ENCODE measurements at regions not wholly inside any gene's neighbourhood (a gene's known extent, or its start where the extent isn't known, plus 50 kb on each side); places are given as distances from the start of the nearest gene placed in this dataset.

DNA sequence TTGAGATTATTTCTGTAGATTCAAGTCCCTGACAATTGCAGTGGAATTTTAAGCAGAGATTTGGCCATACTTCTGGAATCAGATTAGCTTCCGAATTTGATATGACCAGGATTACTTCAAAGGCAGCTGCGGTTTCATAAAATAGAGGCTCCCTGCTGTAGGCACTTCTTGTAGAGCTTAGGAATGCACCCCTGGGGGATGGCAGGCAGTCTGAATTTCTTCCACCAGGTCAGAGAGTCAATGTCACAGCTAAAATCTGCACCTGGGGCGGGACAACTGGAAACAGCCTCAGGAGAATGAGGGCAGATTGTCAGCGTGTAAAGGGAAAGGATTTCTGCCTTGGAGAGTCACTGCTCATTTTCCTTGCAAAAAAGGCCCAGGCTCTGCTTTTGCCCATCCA is 182.6 kb downstream of the ARRDC4 start:
- no peak for DNase-seq (ENCODE audit: low spot score)

DNA sequence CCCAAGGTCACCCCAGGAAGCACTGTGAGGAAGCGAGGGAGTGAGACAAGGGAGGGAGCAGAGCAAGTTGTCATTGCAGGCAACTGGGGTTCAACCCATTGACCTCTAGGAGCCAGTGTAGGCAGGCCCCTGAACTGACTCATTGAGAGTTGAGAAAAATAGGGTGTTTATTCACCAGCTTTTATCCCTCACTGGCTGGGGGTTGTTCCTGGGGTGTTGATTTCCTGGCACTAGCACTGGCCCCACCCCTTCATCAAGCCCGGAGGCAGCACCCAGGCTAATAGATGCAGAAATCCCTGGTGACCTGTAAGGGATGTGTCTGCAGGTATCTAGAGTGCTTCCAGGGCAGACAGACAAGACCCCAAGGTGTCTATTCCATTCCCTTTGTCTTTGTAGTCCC is 183.9 kb downstream of the ARRDC4 start:
- DNase-seq (ENCODE audit: low spot score) = no peak

DNA sequence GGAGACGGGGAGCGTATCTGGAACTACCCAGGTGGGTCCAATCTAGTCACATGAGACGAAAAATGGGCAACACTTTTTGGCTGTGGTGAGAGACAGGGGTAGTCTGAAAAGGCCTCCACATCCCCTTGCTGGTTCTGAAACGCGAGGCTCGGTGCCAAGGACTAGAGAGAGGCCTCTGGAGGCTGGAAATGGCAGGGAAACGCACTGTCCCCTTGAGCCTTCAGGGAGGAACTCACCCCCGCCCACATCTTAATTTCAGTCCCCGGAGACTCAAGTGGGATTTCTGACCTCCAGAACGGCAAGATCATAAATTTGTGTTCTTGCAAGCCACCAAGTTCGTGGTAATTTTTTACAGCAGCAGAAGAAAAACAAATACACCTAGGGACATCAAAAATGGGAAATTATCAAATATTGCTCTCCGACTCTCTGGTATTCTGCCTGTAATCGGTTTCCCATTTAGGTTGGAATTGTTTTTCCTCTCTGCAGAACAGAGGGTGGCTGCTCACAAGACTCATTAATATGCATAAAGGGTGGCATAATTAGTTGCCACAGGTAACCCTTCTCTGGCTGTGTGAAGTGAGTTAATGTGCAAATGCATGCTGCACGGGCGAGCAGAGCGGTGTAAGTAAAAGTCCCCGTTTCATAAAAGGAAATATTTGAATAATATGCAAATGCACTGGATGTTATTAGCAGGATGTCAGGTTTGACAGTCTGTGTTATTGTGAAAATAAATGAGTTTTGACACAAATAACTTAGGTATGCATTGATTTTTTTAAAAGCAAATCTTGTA is 185.7 kb downstream of the ARRDC4 start:
- DNase-seq (ENCODE audit: low spot score) = no peak

DNA sequence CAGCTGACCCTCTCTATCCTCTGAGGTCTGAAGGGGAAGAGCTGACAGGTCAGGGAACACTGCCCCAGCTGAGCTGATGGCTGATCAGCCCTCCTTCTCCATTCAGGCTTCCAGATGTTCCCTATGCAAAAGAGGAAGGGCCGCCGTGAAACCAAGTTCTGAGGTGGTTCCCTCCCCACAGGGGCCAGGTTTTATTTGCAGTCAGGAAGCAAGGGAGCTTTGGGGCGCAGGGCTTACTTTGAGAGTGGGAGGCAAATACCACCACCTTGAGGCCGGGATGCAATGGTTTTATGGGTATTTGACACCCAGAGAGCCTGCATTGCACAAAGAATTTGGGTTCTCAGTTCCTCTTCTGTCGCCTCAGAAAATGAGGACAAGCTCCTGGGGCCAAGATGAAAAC is 186.9 kb downstream of the ARRDC4 start:
- DNase-seq (ENCODE audit: low spot score) = no peak

DNA sequence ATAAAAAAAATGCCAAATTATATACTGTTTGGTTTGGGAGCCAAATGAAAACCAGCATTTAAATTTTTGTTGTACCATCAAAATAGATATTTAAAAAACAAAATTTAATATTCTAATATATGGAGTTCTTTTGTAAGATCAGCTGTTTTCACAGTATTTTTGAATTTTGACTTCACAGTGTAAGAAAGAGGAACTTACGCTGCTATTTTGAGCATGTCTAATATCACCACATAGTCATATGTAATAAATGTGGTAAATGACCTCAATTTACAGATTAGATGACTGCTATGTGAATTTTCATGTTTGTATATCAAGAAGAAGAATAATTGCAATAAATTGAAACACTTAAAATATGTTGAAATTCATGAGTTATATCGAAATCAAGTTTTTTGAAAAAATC is 189.6 kb downstream of the ARRDC4 start:
- DNase-seq (ENCODE audit: low spot score) = no peak

DNA sequence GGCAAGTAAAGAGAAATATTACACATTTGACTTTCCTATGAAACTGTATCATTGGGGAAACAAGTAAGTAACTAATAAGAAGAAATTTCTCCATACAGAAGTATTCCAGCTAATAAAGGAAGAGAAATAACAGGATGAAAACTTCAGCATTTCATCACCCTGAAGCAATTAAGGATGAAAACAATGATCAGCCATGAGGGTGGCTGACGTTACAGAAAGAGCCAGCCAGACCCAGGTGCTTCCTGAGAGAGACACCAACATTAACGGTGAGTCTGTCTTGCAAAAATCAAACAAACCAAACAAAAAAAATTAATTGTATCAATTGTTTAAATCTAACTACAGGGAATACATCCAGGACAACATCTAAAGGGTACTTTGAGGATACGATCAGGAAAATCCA is 190.0 kb downstream of the ARRDC4 start:
- DNase-seq (ENCODE audit: low spot score) = no peak

DNA sequence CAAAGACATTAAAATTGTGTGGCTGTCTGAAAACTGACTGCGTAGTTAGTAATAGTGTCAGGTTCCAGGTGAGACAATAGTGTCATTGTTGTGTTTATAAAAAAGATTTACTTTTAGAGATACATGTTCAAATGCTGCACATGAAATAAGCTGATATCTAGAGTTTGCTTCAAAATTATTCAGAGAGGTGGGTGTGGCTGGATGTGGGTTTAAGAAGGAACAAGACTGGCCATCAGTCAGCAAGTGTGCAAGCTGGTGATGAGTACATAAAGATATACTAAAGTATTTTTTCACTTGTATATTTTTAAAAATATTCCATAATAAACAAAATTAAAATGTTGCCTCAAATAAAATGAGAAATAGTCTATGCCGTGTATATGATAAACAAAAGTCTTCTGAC is 190.6 kb downstream of the ARRDC4 start:
- DNase-seq (ENCODE audit: low spot score) = no peak

DNA sequence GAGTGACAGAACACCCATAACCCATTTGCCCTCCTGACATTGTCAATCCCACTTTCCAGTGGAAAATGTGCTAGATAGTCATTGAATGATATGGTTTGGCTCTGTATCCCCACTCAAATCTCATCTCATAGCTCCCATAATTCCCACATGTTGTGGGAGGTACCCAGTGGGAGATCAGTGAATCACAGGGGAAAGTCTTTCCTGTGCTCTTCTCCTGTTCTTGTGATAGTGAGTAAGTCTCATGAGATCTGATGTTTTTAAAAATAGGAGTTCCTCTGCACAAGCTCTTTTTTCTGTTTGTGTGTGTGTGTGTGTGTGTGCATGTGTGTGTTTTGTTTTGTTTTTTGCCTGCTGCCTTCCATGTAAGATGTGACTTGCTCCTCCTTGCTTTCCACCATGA is 191.7 kb downstream of the ARRDC4 start:
- no peak for DNase-seq (ENCODE audit: low spot score)

DNA sequence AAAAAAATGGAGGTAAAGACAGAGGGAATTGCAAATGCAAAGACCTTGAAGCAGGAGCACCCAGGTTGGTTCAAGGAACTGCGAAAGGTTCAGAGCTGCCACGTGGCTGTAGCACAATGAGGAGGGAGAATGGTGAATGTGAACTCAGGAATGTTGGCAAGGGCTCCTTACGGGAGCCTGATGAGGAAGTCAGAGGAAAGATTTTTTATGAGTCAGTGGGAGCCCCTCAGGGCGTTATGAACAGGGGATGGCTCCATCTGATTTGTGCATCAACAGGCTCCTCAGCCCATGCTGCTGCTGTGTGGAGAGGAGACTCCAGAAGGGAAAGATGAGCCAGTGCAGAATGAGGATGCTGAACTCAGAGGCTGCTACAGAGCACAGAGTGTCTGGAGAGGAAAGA is 194.4 kb downstream of the ARRDC4 start:
- DNase-seq (ENCODE audit: low spot score) = no peak

DNA sequence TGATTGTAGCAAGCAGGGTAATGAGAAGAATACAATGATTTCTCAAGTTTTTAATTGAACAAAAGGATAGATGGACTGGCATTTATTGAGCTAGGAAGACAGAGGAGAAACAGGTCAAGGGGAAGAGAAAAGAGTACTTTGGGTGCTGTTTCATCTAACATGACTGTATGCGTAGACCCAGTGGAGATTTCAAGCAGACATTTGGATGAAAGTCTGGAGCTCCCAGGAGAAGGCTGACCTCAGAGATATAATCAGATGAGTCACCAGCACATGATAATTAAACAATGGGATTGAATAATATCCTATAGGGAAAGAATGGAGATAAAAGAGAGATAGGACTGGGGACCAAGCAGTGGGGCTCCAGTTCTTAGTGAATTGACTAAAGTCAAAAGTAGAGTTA is 194.9 kb downstream of the ARRDC4 start:
- no peak for DNase-seq (ENCODE audit: low spot score)

DNA sequence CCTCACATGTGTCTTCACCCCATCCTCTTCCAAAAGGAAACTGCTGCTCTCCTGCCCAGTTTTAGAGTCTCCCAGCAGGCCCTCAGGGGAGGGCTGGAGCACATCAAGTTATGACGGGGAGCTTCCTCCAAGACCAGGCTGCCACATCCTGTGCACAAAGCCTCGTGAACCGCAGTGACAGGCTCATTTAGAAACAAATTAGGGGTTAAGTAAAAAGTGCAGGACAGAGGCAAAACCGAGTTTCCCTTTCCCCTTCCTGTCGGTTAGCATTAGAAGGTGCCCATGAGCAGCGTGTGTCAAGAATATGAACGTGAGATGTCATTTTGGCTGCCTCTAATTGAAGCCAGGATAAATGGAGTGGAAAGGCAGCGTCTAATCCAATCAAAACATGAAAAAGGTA is 199.7 kb downstream of the ARRDC4 start:
- DNase-seq (ENCODE audit: low spot score) = peak; percentile 10

DNA sequence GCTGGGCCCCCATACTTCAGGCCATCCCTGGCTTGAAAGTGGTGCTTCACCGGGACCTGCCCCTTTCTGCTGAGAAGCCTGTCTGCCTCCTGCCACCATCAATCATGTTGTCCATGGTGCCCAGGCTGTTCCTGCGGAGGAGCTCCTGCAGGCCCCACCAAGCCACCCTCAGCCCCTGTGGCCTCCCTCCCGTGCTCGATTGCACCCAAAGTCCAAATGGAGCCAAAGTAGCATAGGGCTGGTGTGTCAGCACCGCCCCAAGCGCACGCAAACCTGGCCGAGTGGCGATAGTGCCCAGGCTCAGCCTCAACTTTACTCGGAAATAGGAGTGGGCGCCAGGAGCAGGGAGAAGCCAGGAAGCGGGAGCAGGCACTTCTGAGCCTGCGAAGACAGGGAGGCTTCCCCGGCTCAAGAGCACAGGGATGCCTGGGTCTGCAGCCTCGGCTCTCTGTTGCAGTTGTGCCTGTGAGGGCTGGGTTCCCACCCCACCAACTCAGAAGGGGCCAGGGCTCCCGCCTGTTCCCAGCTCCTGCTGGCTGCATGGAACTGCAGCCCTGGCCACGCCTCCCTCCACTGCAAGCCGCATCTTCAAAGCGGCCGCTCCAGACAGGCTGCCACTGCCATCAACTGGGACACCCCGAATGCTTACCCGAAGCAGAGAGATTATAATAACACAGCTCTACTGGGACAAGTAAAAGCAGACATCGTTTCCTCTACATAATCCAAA is 203.0 kb downstream of the ARRDC4 start:
- DNase-seq (ENCODE audit: low spot score) = no peak

DNA sequence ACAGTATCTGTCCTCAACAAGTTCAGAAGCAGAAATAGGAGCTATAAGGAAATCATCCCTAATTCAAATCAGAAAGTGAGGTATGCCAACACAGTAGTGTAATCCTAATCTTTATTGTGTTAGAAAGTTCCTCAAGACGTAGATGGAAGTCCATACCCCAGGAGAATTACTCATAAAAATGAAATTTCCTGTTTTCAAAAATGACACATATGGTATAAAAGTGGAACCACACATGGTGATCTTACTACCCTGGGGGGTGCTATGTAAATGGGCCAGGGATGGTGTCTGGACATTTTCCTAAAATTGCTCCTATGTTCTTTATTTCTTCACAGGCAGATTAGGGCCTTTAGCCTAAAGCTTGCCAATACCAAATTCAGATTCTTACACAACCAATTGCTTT is 204.1 kb downstream of the ARRDC4 start:
- DNase-seq (ENCODE audit: low spot score) = no peak

DNA sequence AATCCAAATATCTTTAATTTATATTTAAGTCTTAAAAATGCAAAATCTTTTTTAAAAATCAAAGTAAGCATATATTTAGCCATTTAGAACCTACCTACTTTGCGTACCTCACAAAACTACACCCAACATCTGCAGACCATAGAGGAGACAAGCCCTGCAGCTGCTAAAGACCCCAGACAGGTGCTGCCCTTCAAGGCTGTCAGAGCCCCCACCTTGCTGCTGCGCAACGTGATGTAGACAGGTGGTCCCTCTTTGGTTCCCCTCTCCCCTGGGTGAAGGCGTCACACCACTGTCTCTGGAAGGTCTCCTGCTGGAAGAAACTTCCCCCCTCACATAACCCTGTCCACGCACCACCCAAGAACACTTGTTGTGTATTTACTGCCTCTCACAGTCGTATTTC is 204.5 kb downstream of the ARRDC4 start:
- no peak for DNase-seq (ENCODE audit: low spot score)

DNA sequence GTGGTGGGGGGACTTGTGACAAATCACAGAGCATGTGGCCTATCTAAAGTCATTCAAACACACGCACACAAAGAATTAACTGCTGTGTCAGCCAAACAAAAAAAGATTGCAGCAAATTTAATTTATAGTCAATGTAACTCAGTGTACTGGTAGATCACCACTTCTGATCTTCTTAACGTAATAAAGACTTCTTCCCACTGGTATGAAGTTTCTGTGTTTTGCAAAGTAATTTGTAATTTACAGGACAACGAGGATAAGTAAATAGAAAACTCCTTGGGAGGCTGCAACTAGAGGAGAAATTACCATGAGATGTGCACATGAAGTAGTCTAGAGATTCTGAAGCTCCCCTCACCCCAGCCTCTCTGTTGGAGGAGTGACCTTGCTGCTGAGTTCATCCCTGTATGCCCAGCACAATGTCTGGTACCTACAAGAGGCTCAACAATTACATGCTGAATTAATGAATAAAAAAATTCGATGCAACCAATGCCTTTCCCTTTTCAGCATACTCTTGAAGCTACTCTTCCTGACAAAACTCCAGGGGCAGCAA is 207.3 kb downstream of the ARRDC4 start:
- DNase-seq (ENCODE audit: low spot score) = no peak

DNA sequence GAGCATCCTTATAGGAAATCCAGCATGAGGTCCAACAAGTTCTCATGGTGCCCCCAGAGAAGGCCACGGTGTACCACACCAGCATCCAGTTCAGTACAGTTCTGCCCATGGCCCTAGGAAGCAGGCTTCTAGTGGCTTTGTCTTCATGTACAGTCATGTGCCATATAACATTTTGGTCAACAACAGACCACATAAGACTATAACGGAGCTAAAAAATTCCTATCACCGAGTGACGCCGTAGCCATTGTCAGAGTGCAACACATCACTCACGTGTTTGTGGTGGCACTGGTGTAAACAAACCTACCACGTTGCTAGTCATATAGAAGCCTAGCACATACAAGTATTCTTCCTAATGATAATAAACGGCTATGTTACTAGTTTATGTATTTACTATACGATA is 209.0 kb downstream of the ARRDC4 start:
- no peak for DNase-seq (ENCODE audit: low spot score)

DNA sequence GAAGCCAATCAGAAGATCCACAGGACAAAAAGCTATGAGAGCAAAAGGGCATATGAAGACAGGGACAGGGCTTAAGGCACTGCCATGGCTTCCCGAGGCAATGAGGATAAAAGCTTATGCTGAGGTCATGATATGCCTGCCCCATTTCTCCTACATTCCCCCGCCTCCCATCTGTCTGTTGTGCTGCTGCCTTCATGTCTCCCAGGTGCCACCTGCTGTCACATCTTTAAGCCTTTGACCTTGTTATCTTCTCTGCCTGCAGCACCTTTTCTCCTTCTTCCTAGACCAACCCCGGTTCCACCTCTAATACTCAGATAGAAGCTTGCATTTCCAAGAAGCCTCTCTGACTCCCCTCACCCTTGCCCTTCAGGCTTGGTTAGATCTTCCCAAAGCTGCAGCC is 213.8 kb downstream of the ARRDC4 start:
- no peak for DNase-seq (ENCODE audit: low spot score)

DNA sequence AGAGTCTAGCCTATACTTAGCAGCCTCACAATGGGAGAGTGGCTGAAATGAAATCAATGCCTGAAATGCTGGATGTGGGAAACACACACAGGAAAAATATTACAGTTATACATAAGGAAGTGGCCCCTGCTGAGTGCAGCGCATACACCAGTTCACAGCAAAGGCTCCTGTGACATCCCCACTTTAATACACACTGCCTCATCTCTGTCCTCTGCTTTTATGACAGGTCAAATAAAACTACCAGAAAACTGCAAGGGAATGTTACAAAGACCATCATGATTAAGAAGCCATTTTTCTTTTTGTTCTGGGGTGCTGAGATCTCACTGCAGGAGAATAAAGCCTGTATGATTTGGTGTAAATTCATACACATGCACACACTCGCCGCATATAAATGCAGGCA is 214.3 kb downstream of the ARRDC4 start:
- no peak for DNase-seq (ENCODE audit: low spot score)

DNA sequence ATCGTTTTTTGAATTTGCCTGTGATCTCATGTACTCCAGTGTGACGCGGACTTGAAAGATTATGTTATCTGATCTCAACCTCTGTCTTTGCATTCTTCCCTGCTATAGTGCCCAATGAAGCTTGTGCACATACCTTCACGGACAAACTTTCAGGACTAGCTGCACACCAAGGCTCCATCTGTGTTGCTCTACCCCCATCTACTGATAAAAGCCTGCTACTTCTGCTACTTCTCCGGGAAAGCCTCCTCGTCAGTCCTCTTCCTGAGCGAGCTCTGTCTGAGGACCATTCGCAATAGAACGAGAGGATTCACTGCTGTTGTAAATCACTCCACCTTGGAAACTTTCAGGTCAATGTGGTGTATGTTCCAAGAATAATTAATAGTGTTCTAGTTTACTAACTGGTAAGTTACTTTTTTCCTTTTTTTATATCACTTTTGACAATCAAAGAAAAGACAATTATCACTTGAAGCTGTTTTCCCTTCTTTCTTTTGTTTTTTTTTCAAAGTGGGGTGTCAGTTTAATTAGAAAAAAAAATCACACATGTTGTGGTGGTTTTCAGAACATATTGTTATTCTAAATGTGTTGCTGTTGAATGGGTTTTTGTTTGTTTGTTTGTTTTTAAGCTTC is 217.6 kb downstream of the ARRDC4 start:
- peak; percentile 23 for DNase-seq (ENCODE audit: low spot score)

DNA sequence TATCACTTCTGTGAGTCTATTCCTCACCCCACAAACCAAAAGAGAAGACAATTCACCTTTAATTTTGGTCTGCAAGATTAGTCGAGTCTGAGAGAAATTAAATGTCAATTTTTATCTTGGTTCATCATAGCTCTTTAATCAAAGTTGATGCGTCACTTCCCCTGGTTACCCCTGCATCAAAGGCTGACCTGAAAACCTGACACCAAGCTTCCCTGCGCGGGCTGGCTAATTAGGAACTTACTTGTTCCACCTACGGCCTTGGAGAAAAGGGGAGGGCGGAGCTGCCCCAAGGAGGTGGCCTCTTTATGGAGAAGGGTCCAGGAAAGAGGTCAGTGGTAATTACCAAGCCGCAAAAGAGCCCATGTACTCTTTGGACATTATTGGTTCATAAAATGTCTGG is 218.4 kb downstream of the ARRDC4 start:
- no peak for DNase-seq (ENCODE audit: low spot score)

DNA sequence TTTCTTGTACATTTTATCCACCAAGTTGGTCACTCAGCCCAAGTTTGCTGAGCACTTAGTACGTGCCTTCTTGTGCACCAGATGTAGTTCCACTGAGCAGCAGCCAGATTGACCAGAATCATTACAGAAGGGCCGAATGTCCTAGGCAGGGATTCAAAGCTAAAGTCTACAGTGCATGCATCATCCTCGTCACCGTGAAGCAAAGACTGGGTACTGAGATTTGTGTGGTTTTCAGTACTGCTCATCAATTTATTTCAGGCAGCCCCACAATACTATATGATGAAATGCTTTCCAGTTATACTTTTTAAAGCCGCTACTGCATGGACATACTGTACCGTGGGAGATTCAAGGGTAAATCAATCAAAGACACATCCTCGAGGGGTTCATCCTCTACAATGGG is 227.0 kb downstream of the ARRDC4 start:
- DNase-seq (ENCODE audit: low spot score) = no peak

DNA sequence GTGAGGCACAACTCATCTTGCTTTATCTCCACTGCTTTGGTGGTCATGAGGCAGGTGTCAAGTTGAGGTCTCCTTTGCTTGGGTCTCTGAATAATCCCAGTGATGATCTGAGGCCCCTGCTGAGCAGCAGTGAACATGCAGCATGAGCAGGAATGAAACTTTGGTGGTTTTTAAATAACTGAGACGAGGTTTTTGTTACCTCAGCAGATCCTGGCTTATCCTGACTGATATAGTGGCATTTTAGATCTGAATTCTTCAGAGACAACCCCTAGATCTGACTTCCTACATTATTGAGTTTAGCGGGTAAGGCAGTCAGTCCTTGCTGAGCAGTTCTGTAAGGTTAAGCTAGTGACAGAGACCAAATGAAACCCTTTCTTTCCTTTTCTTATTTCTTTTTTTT is 230.4 kb downstream of the ARRDC4 start:
- no peak for DNase-seq (ENCODE audit: low spot score)

DNA sequence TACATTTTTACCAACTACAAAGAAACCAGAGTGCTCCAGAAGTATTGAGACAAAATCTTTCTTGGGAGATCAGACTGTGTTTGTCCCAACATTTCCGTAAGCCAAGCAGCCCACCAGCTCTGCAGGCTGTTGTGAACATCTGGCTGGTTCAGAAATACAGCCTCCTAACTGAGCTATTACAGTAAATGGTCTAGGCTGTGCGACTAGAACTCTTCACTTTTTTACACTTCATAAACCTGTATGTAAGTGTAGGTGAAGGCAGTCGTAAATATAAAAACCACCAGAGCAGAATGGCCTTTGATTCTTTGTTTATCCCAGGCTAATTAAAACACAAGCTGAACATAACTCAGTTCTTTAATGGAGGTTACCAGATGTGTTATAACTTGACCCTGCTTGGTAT is 235.3 kb downstream of the ARRDC4 start:
- no peak for DNase-seq (ENCODE audit: low spot score)
